SK-N-SH (cell line): ENCODE measurements at regions not wholly inside any gene's neighbourhood (a gene's known extent, or its start where the extent isn't known, plus 50 kb on each side); places are given as distances from the start of the nearest gene placed in this dataset.

ENCODE experiments used
- CTCF ChIA-PET: fragments of 300-600, 350-600 bp; formaldehyde crosslinking; extraction: SDS; loops from one replicate; lab custom pipeline; 2021; lab: Yijun Ruan, JAX
- POLR2A ChIA-PET: fragments of 350-600 bp; sonication (Branson Sonifier 250); formaldehyde crosslinking; extraction: SDS; loops from one replicate; lab custom pipeline; 2020; ENCODE audit warnings: antibody characterized with exemption, inconsistent platforms; lab: Yijun Ruan, JAX
- DNase-seq: peaks from one replicate; pipeline ENCODE4 v3.0.0; 2012
- H2AFZ ChIP-seq: fragments of 200-600 bp; sonication (generic); 2 replicates; pipeline ENCODE4 v1.8.1; 2016; ENCODE audit warnings: antibody characterized with exemption, mild to moderate bottlenecking, low read depth
- H3F3A ChIP-seq: fragments of 200-600 bp; sonication (generic); replicated peaks from 2 replicates; pipeline ENCODE3; 2016; ENCODE audit warnings: antibody characterized with exemption, mild to moderate bottlenecking; ENCODE audit not compliant: insufficient read depth
- H3K27ac ChIP-seq, 2 experiments: fragments of 200-500 bp in 1 of 2; fragments of 200-600 bp in 1 of 2; sonication (Bioruptor generic) in 1 of 2; sonication (generic), shearing (Covaris generic) in 1 of 2; 2 replicates each; pipeline versions ENCODE4 v1.5.1 to v1.6.1; 2014 to 2016; ENCODE audit warnings: low read depth in 2 of 2, inconsistent platforms in 1 of 2, low read length in 1 of 2, mild to moderate bottlenecking in 1 of 2, mixed read lengths in 1 of 2
- H3K27me3 ChIP-seq: fragments of 200-600 bp; sonication (generic), shearing (Covaris generic); 2 replicates; pipeline ENCODE4 v1.6.1; 2016; ENCODE audit warnings: mixed run types; ENCODE audit not compliant: insufficient read depth
- H3K36me3 ChIP-seq, 2 experiments: fragments of 200-500 bp in 1 of 2; fragments of 200-600 bp in 1 of 2; sonication (Bioruptor generic) in 1 of 2; sonication (generic) in 1 of 2; replicated peaks in 1 of 2; 2 replicates each; pipeline versions ENCODE3 to v1.5.1; 2014 to 2016; ENCODE audit warnings: low read length in 1 of 2, mild to moderate bottlenecking in 1 of 2; ENCODE audit not compliant: insufficient read depth in 2 of 2, control insufficient read depth in 1 of 2
- H3K4me1 ChIP-seq, 2 experiments: fragments of 200-500 bp in 1 of 2; fragments of 200-600 bp in 1 of 2; sonication (Bioruptor generic) in 1 of 2; sonication (generic), shearing (Covaris generic) in 1 of 2; 2 replicates each; pipeline versions ENCODE4 v1.5.1 to v1.6.1; 2014 to 2016; ENCODE audit warnings: low read depth in 1 of 2, low read length in 1 of 2, mixed run types in 1 of 2; ENCODE audit not compliant: insufficient read depth in 2 of 2, control insufficient read depth in 1 of 2
- H3K4me2 ChIP-seq: fragments of 200-600 bp; sonication (generic), shearing (Covaris generic); 2 replicates; pipeline ENCODE4 v1.6.1; 2017; ENCODE audit warnings: mixed run types
- H3K4me3 ChIP-seq, 2 experiments: fragments of 200-500 bp in 1 of 2; fragments of 200-600 bp in 1 of 2; sonication (Bioruptor generic) in 1 of 2; sonication (generic), shearing (Covaris generic) in 1 of 2; 2 replicates each; pipeline versions ENCODE4 v1.5.1 to v1.8.1; 2014 to 2016; ENCODE audit warnings: low read depth in 2 of 2, inconsistent platforms in 1 of 2, low read length in 1 of 2, mild to moderate bottlenecking in 1 of 2, mixed read lengths in 1 of 2, moderate library complexity in 1 of 2
- H3K79me2 ChIP-seq: fragments of 200-600 bp; sonication (generic); 2 replicates; pipeline ENCODE4 v1.8.1; 2017; ENCODE audit warnings: mild to moderate bottlenecking; ENCODE audit not compliant: insufficient read depth
- H3K9ac ChIP-seq: fragments of 200-600 bp; sonication (generic); 2 replicates; pipeline ENCODE4 v1.6.1; 2017; ENCODE audit warnings: mixed run types
- H3K9me2 ChIP-seq: fragments of 200-600 bp; sonication (generic); 2 replicates; pipeline ENCODE4 v1.6.1; 2017; ENCODE audit warnings: mixed run types
- H3K9me3 ChIP-seq: fragments of 200-600 bp; sonication (generic); 2 replicates; pipeline ENCODE4 v1.6.1; 2017; ENCODE audit warnings: mixed run types, mild to moderate bottlenecking, moderate library complexity
- H4K20me1 ChIP-seq: fragments of 200-600 bp; sonication (generic); 2 replicates; pipeline ENCODE4 v1.6.1; 2017; ENCODE audit warnings: mild to moderate bottlenecking, mixed run types; ENCODE audit not compliant: insufficient read depth
- EP300 ChIP-seq, 2 experiments: IDR thresholded peaks; 2 replicates each; pipeline versions ENCODE4 v1.4.0 to v1.6.1; 2012; ENCODE audit warnings: borderline replicate concordance in 1 of 2, low read depth in 1 of 2, low read length in 1 of 2
- EZH2phosphoT487 ChIP-seq: fragments of 200-600 bp; sonication (generic); IDR thresholded peaks from 2 replicates; pipeline ENCODE4 v1.6.1; 2017; ENCODE audit warnings: low read depth, mixed run types, mild to moderate bottlenecking, antibody characterized with exemption, moderate library complexity, borderline replicate concordance
- FOSL2 ChIP-seq: IDR thresholded peaks from 2 replicates; pipeline ENCODE4 v1.4.0; 2012; ENCODE audit warnings: low read depth, mild to moderate bottlenecking, moderate library complexity, borderline replicate concordance
- FOXM1 ChIP-seq: IDR thresholded peaks from 2 replicates; pipeline ENCODE4 v1.4.0; 2012; ENCODE audit warnings: low read depth, mild to moderate bottlenecking
- GABPA ChIP-seq: IDR thresholded peaks from 2 replicates; pipeline ENCODE4 v1.4.0; 2012; ENCODE audit warnings: low read depth, mild to moderate bottlenecking
- GATA2 ChIP-seq: sonication (generic); formaldehyde crosslinking; IDR thresholded peaks from 2 replicates; pipeline ENCODE4 v1.5.0; 2020; ENCODE audit warnings: mild to moderate bottlenecking, missing genetic modification reagents
- IRF3 ChIP-seq: fragments of 150-350 bp; IDR thresholded peaks from 2 replicates; pipeline ENCODE4 v1.6.1; 2016; ENCODE audit warnings: mild to moderate bottlenecking, low read depth, low read length
- MAX ChIP-seq: IDR thresholded peaks from 2 replicates; pipeline ENCODE4 v1.4.0; 2012; ENCODE audit warnings: low read depth
- NFIC ChIP-seq: IDR thresholded peaks from 2 replicates; pipeline ENCODE4 v1.4.0; 2012; ENCODE audit warnings: borderline replicate concordance
- NRF1 ChIP-seq: IDR thresholded peaks from 2 replicates; pipeline ENCODE4 v1.6.1; 2012; ENCODE audit warnings: low read depth, mild to moderate bottlenecking, low read length
- RFX5 ChIP-seq: IDR thresholded peaks from 2 replicates; pipeline ENCODE4 v1.6.1; 2012; ENCODE audit warnings: mild to moderate bottlenecking, improper control_type of control experiment, low read length
- SIN3A ChIP-seq: IDR thresholded peaks from 2 replicates; pipeline ENCODE4 v1.6.1; 2012; ENCODE audit warnings: low read depth, mild to moderate bottlenecking, low read length, moderate library complexity, borderline replicate concordance
- SMC3 ChIP-seq: IDR thresholded peaks from 2 replicates; pipeline ENCODE4 v1.6.1; 2012; ENCODE audit warnings: low read depth, low read length, improper control_type of control experiment
- TAF1 ChIP-seq: IDR thresholded peaks from 2 replicates; pipeline ENCODE4 v1.6.1; 2012; ENCODE audit warnings: low read depth, mild to moderate bottlenecking, low read length, moderate library complexity, borderline replicate concordance
- TEAD4 ChIP-seq: IDR thresholded peaks from 2 replicates; pipeline ENCODE4 v1.4.0; 2012; ENCODE audit warnings: mild to moderate bottlenecking, borderline replicate concordance; ENCODE audit not compliant: insufficient read depth
- USF1 ChIP-seq: IDR thresholded peaks from 2 replicates; pipeline ENCODE4 v1.4.0; 2012; ENCODE audit warnings: low read depth, borderline replicate concordance
- YY1 ChIP-seq: IDR thresholded peaks from 2 replicates; pipeline ENCODE4 v1.4.0; 2012; ENCODE audit warnings: low read depth, mild to moderate bottlenecking
- ZBTB33 ChIP-seq: IDR thresholded peaks from 2 replicates; pipeline ENCODE4 v1.4.0; 2012; ENCODE audit warnings: low read depth, borderline replicate concordance
- WGBS: methylation state at CpG from one replicate; pipeline ENCODE4 v1.1.6; 2017; ENCODE audit warnings: low lambda C conversion rate; 5-methylcytosine and 5-hydroxymethylcytosine counted together
- TF ChIP-seq, protein P1 (sequence below): IDR thresholded peaks from 2 replicates; pipeline ENCODE4; 2012

DNA sequence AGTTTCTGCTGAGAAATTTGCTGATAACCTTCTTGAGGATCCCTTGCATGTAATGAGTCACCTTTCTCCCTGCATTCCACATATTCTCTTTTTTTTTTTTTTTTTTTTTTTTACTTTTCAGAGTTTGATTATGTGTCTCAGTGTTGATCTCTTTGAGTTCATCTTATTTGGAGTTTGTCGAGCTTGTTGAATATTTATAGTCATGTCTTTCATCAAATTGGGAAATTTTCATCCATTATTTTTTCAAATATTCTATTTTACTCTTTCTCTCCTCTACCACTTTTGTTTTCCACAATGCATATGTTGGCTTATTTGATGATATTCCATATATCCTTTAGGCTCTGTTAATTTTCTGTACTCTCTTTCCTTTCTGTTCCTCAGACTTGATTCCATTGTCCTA, 136.1 kb downstream of the MAD2L1 start:
- DNase-seq, result no peak
- Histone ChIP-seq H3K4me3 (no peak overlapping the region), H3K9me3 (no peaks in the 10 kb centered on the region), H3F3A (no peaks in the 10 kb centered on the region), H3K9ac (no peak overlapping the region), H3K4me1 (no peaks in the 10 kb centered on the region), H3K79me2 (no peaks in the 10 kb centered on the region), H2AFZ (no peak overlapping the region), H3K36me3 (no peaks in the 10 kb centered on the region), H3K27me3 (no peaks in the 10 kb centered on the region), H4K20me1 (no peaks in the 10 kb centered on the region), H3K9me2 (no peaks in the 10 kb centered on the region), H3K27ac (no peak overlapping the region), H3K4me2 (no peak overlapping the region)
- 20% methylated on average over 1 of the region's 1 CpG for WGBS
- ChIA-PET CTCF (no interaction called here), POLR2A (no interaction called here)
- TF ChIP-seq SMC3 (no peak), TEAD4 (no peak), EZH2phosphoT487 (no peak), GATA2 (CRISPR knock-in tag) (no peak), NRF1 (no peak), NFIC (no peak), YY1 (no peak), IRF3 (no peak), USF1 (no peak), EP300 (IDR thresholded peaks at IDR 0.05; ENCODE audit: borderline replicate concordance in 1 of 2, low read depth in 1 of 2, low read length in 1 of 2) (no peak), FOXM1 (no peak), ZBTB33 (no peak), SIN3A (no peak), TAF1 (no peak), GABPA (no peak), MAX (no peak), FOSL2 (no peak), RFX5 (no peak)
- TF ChIP-seq, protein P1, sequence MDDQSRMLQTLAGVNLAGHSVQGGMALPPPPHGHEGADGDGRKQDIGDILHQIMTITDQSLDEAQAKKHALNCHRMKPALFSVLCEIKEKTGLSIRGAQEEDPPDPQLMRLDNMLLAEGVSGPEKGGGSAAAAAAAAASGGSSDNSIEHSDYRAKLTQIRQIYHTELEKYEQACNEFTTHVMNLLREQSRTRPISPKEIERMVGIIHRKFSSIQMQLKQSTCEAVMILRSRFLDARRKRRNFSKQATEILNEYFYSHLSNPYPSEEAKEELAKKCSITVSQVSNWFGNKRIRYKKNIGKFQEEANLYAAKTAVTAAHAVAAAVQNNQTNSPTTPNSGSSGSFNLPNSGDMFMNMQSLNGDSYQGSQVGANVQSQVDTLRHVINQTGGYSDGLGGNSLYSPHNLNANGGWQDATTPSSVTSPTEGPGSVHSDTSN, result no peak
